Pancreas (tissue), 10 donors: ENCODE measurements at regions not wholly inside any gene's neighbourhood (a gene's known extent, or its start where the extent isn't known, plus 50 kb on each side); places are given as distances from the start of the nearest gene placed in this dataset.

Source experiments
- ATAC-seq, 4 donors: fragments of 200-7000 bp; cut with Tn5 transposase; one replicate each; pipeline versions ENCODE4 v1.8.0 to v1.9.1; 2020; ENCODE audit warnings: mild to moderate bottlenecking in 4 of 4, moderate library complexity in 4 of 4
- DNase-seq, 6 donors: peaks; one replicate each; pipeline ENCODE4 v3.0.0-alpha.2; 2020
- FAIRE-seq: peaks from 2 replicates; lab custom pipeline; 2012; peaks lifted over from hg19 to GRCh38; lab: Jason Lieb, UNC
- H3K27ac ChIP-seq, 4 donors: fragments of 200-600 bp; sonication (generic); 1 replicate in 3 of 4; 2 replicates in 1 of 4; pipeline versions ENCODE4 v1.5.0 to v1.8.0; 2020
- H3K27me3 ChIP-seq, 4 donors: fragments of 200-600 bp; one replicate each; pipeline ENCODE4 v1.8.0; 2021
- H3K36me3 ChIP-seq, 3 donors: fragments of 200-600 bp; sonication (generic) in 1 of 3; one replicate each; pipeline versions ENCODE4 v1.5.0 to v1.8.0; 2020 to 2021
- H3K4me1 ChIP-seq, 3 donors: fragments of 200-600 bp; one replicate each; pipeline ENCODE4 v1.8.0; 2021
- H3K4me3 ChIP-seq, 4 donors: fragments of 200-600 bp; sonication (generic) in 2 of 4; one replicate each; pipeline versions ENCODE4 v1.5.0 to v1.8.0; 2020 to 2021
- H3K9me3 ChIP-seq, 4 donors: fragments of 200-600 bp; one replicate each; pipeline ENCODE4 v1.8.0; 2021
- WGBS, 2 donors: extraction: QIAGEN DNeasy Blood & Tissue Kit; methylation state at CpG; one replicate each; pipeline ENCODE4 v1.1.7; 2013; 5-methylcytosine and 5-hydroxymethylcytosine counted together
- intact Hi-C, 3 donors: fragments of 100-400 bp; cut with DNase I; formaldehyde crosslinking; loops; one replicate each; pipeline versions ENCODE4 v1.11.1 to v1.14.2; 2022
- TF ChIP-seq, protein P1 (sequence below), 4 donors: fragments of 200-600 bp; sonication (generic) in 3 of 4; IDR thresholded peaks; one replicate each; pipeline versions ENCODE4 v1.5.0 to v1.8.0; 2021; ENCODE audit warnings: antibody characterized with exemption in 4 of 4
- donor health status: healthy with polysubstance abuse.
- donor health status: DM: no; HTN: no; CAD: no; lungs with moderate emphysema.
- donor health status: DM: no; HTN: no; CAD: no.
- donor health status: control.
- donor health status: control.
- donor health status: Bipolar disorder and iron deficiency.
- donor health status: DM: yes; HTN: yes; CAD: no.
- donor health status: DM: no; HTN: no; CAD: no.
- donor health status: DM: no; HTN: no; CAD: no.
- donor health status: DM: yes; HTN: yes; CAD: no.

DNA sequence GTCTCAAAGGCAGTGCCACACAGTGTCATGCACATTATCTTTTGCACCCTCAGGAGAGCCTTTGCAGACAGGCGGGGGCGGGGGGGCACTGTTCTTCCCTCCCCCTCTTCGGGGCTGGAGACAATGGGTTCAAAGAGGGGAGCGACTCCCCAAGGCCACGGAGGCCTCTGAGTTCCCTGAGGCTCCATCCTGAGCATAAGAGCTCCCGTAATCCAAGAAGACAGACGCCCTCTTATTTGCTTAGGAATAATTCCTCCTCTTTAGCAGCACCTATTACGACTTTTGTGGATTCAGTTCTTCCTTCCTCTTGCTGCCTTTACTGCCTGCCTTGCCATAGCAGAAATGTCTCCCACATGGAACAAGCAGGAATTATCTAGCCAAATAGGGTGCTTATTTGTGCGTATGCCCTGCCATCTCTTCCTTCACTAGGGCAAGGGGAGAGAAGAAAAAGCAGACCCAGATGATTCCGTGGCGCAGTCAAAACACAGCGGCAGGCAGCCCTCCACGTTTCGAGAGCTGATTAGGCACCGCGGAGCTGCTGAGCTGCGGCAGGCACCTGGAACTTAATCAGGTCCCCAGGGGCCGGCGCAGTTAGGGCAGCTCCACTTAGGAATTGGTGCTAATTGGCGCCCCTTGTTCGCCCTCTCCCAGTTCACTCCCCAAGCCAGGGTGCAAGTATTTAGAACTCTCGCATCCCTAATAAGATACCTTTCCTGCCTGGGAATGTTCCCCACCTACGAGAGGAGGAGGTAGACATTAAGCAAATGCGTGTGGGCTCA, 233.4 kb upstream of the MYT1L start:
- H3K27ac ChIP-seq = no peak overlapping the region
- no peak overlapping the region for H3K4me3 ChIP-seq
- no peak for FAIRE-seq
- intact Hi-C loops = no loop called here
- 39 to 42% methylated on average over 24 of the region's 24 CpGs for WGBS, 2 donors
- no peak for DNase-seq
- H3K36me3 ChIP-seq = no peaks in the 10 kb centered on the region
- no peak for ATAC-seq
- no peaks in the 10 kb centered on the region for H3K27me3 ChIP-seq
- no peaks in the 10 kb centered on the region for H3K4me1 ChIP-seq
- H3K9me3 ChIP-seq = no peaks in the 10 kb centered on the region
- TF ChIP-seq, protein P1, sequence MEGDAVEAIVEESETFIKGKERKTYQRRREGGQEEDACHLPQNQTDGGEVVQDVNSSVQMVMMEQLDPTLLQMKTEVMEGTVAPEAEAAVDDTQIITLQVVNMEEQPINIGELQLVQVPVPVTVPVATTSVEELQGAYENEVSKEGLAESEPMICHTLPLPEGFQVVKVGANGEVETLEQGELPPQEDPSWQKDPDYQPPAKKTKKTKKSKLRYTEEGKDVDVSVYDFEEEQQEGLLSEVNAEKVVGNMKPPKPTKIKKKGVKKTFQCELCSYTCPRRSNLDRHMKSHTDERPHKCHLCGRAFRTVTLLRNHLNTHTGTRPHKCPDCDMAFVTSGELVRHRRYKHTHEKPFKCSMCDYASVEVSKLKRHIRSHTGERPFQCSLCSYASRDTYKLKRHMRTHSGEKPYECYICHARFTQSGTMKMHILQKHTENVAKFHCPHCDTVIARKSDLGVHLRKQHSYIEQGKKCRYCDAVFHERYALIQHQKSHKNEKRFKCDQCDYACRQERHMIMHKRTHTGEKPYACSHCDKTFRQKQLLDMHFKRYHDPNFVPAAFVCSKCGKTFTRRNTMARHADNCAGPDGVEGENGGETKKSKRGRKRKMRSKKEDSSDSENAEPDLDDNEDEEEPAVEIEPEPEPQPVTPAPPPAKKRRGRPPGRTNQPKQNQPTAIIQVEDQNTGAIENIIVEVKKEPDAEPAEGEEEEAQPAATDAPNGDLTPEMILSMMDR (IDR thresholded peaks at IDR 0.05) = no peak

GRCh38 chr2:2563309-2563860, 232.3 kb upstream of the MYT1L start:
- no peak for FAIRE-seq
- H3K27me3 ChIP-seq = no peaks in the 10 kb centered on the region
- WGBS, 2 donors = 54 to 64% methylated on average over 8 of the region's 8 CpGs
- ATAC-seq = no peak
- H3K4me3 ChIP-seq = no peak overlapping the region
- no peaks in the 10 kb centered on the region for H3K36me3 ChIP-seq
- H3K27ac ChIP-seq = no peak overlapping the region
- intact Hi-C loops = no loop called here
- DNase-seq = no peak
- TF ChIP-seq, protein P1 (IDR thresholded peaks at IDR 0.05) = no peak
- H3K9me3 ChIP-seq = no peaks in the 10 kb centered on the region
- H3K4me1 ChIP-seq = no peaks in the 10 kb centered on the region

DNA sequence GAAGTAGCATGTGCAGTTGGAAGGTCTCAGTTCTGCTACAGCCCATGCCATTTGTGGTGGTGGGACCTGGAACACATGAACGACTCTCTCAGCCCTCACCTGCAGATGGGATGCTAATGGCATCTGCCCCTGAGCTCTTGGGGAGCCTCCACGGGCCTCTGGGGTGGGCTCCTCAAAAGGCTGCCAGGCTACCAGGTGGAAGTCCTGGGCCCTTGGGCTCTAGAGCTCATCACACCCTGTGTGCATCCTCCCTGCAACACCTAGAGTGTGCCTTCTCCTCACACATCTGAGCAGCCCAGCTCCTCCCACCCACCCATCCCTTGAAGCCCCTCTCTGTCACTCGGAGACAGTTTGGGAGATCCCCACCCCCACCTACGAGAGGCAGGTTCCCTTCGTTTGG, 231.8 kb upstream of the MYT1L start:
- WGBS, 2 donors = 27 to 32% methylated on average over 5 of the region's 5 CpGs
- ATAC-seq = no peak
- no peaks in the 10 kb centered on the region for H3K9me3 ChIP-seq
- intact Hi-C loops = no loop called here
- no peak for FAIRE-seq
- peaks cover 0 to 1% (median 0%) of the 10 kb centered on the region in 4 donors for H3K27me3 ChIP-seq
- no peak overlapping the region for H3K27ac ChIP-seq
- DNase-seq = no peak
- H3K4me3 ChIP-seq = no peak overlapping the region
- no peaks in the 10 kb centered on the region for H3K36me3 ChIP-seq
- no peaks in the 10 kb centered on the region for H3K4me1 ChIP-seq
- TF ChIP-seq, protein P1 (IDR thresholded peaks at IDR 0.05) = no peak

DNA sequence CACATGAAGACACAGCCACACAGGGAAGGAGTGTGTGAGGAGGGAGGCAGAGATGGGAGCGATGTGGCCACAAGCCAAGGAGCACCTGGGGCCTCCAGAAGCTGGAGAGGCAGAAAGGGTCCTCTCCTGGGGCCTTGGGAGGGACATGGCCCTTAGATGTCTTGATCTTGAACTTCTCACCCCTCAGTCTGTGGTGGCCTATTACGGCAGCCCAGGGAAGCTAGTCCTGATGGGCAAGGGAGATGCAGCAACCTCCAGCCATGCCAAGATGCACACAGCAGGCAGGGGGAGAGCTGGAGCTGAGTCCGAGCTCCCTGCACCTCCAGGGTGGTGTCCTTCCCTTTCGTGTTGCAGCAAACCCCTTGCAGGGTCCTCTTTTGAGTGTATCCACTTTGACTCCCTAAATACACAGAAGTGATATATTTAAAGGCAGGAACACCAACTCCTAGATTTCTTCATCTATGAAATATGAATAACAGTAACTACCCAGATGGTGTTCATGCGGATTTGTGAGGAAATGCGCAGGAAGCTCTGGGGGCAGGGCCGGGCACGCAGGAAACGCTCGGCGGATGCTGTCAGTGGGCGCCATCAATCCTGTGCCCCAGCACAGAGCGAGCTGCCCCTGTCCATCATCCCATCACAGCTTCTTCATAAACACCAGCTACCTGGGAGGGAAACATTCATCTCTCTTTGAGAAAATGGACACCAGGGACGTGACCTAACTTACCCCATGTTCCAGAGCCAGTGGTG, 230.4 kb upstream of the MYT1L start:
- no peak for DNase-seq
- Histone ChIP-seq H3K27ac (no peak overlapping the region), H3K4me1 (no peaks in the 10 kb centered on the region), H3K36me3 (no peaks in the 10 kb centered on the region), H3K4me3 (no peak overlapping the region), H3K9me3 (no peaks in the 10 kb centered on the region), H3K27me3 (peaks cover 0 to 3% (median 0%) of the 10 kb centered on the region in 4 donors)
- FAIRE-seq = no peak
- WGBS, 2 donors = 64 to 76% methylated on average over 14 of the region's 14 CpGs
- TF ChIP-seq, protein P1 (IDR thresholded peaks at IDR 0.05) = no peak
- ATAC-seq = no peak
- intact Hi-C loops = no loop called here
